GM23338 (cell line): ENCODE measurements at regions not wholly inside any gene's neighbourhood (a gene's known extent, or its start where the extent isn't known, plus 50 kb on each side); places are given as distances from the start of the nearest gene placed in this dataset.

Source experiments
- ATAC-seq: fragments of 200-7000 bp; cut with Tn5 transposase; 3 replicates; pipeline ENCODE4 v1.9.1; 2020
- DNase-seq: peaks from one replicate; pipeline ENCODE4 v3.0.0-alpha.2; 2015; ENCODE audit warnings: low spot score
- H2AFZ ChIP-seq: fragments of 200-600 bp; sonication (generic); 2 replicates; pipeline ENCODE4 v1.8.0; 2016; ENCODE audit warnings: antibody characterized with exemption, mild to moderate bottlenecking, moderate library complexity
- H3F3A ChIP-seq: fragments of 200-600 bp; sonication (generic); replicated peaks from 2 replicates; pipeline ENCODE4 v1.8.0; 2017; ENCODE audit warnings: antibody characterized with exemption, mixed run types, low read depth
- H3K27ac ChIP-seq: fragments of 200-600 bp; sonication (generic); 2 replicates; pipeline ENCODE4 v1.6.1; 2016; ENCODE audit warnings: low read depth
- H3K27me3 ChIP-seq: fragments of 200-600 bp; sonication (generic); 2 replicates; pipeline ENCODE4 v1.8.0; 2016; ENCODE audit warnings: mild to moderate bottlenecking, mixed run types, moderate library complexity; ENCODE audit not compliant: insufficient read depth
- H3K36me3 ChIP-seq: fragments of 200-600 bp; sonication (generic); 2 replicates; pipeline ENCODE4 v1.8.0; 2016; ENCODE audit warnings: mild to moderate bottlenecking; ENCODE audit not compliant: insufficient read depth
- H3K4me1 ChIP-seq: fragments of 200-600 bp; sonication (generic); 2 replicates; pipeline ENCODE4 v1.8.0; 2016; ENCODE audit warnings: mild to moderate bottlenecking, moderate library complexity; ENCODE audit not compliant: insufficient read depth
- H3K4me2 ChIP-seq: fragments of 200-600 bp; sonication (generic); 2 replicates; pipeline ENCODE4 v1.7.1; 2017; ENCODE audit warnings: mixed run types
- H3K4me3 ChIP-seq: fragments of 200-600 bp; sonication (generic); 2 replicates; pipeline ENCODE4 v1.6.1; 2016; ENCODE audit warnings: mixed run types
- H3K79me2 ChIP-seq: fragments of 200-600 bp; sonication (generic); replicated peaks from 2 replicates; pipeline ENCODE4 v1.8.0; 2017; ENCODE audit warnings: mild to moderate bottlenecking; ENCODE audit not compliant: insufficient read depth
- H3K9me2 ChIP-seq: fragments of 200-600 bp; sonication (generic); 2 replicates; pipeline ENCODE4 v1.8.0; 2017; ENCODE audit not compliant: insufficient read depth
- H4K20me1 ChIP-seq: fragments of 200-600 bp; sonication (generic); replicated peaks from 2 replicates; pipeline ENCODE4 v1.8.0; 2017; ENCODE audit warnings: mild to moderate bottlenecking; ENCODE audit not compliant: insufficient read depth
- H3K27ac Mint-ChIP-seq: 2 replicates; pipeline ENCODE4 v1.8.0; 2020; ENCODE audit warnings: inconsistent platforms, mild to moderate bottlenecking, moderate library complexity, mixed read lengths
- H3K27me3 Mint-ChIP-seq: 3 replicates; pipeline ENCODE4 v1.8.0; 2022; ENCODE audit warnings: low read depth, mild to moderate bottlenecking, moderate library complexity, mixed read lengths, inconsistent platforms; ENCODE audit not compliant: insufficient read depth, poor library complexity
- H3K36me3 Mint-ChIP-seq: 3 replicates; pipeline ENCODE4 v1.8.0; 2021; ENCODE audit warnings: low read depth, mild to moderate bottlenecking, inconsistent platforms, moderate library complexity, mixed read lengths
- H3K4me1 Mint-ChIP-seq: 3 replicates; pipeline ENCODE4 v1.8.0; 2020; ENCODE audit warnings: mild to moderate bottlenecking, inconsistent platforms, mixed read lengths
- H3K4me3 Mint-ChIP-seq: 3 replicates; pipeline ENCODE4 v1.8.0; 2021; ENCODE audit warnings: moderate library complexity, mild to moderate bottlenecking, inconsistent platforms, mixed read lengths
- H3K9me3 Mint-ChIP-seq: 3 replicates; pipeline ENCODE4 v1.8.0; 2020; ENCODE audit warnings: moderate library complexity, mild to moderate bottlenecking, inconsistent platforms, mixed read lengths
- CREB1 ChIP-seq: fragments of 250-450 bp; sonication (Bioruptor Pico); IDR thresholded peaks from 2 replicates; pipeline ENCODE4 v1.5.0; 2020; ENCODE audit warnings: low read depth, mild to moderate bottlenecking, moderate library complexity
- EZH2 ChIP-seq: fragments of 200-600 bp; sonication (generic); IDR thresholded peaks from one replicate; pipeline ENCODE4 v1.8.0; 2017; ENCODE audit warnings: antibody characterized with exemption, mild to moderate bottlenecking, low read depth; ENCODE audit not compliant: unreplicated experiment
- JUNB ChIP-seq: IDR thresholded peaks from one replicate; pipeline ENCODE4 v1.6.1; 2016; ENCODE audit warnings: antibody characterized with exemption; ENCODE audit not compliant: unreplicated experiment
- NANOG ChIP-seq: IDR thresholded peaks from 2 replicates; pipeline ENCODE4 v1.6.1; 2016; ENCODE audit warnings: antibody characterized with exemption, borderline replicate concordance
- POLR2AphosphoS5 ChIP-seq: IDR thresholded peaks from 2 replicates; pipeline ENCODE4 v1.6.1; 2016; ENCODE audit warnings: antibody characterized with exemption, low read depth
- STAT1 ChIP-seq: IDR thresholded peaks from one replicate; pipeline ENCODE4 v1.6.1; 2016; ENCODE audit warnings: antibody characterized with exemption; ENCODE audit not compliant: unreplicated experiment
- ZNF114 ChIP-seq: fragments of 250-450 bp; sonication (Bioruptor Pico); IDR thresholded peaks from 2 replicates; pipeline ENCODE4 v1.5.0; 2020; ENCODE audit warnings: mild to moderate bottlenecking, moderate library complexity
- TF ChIP-seq, protein P1 (sequence below), 2 experiments: fragments of 200-600 bp in 1 of 2; sonication (generic) in 1 of 2; conservative IDR thresholded peaks; 2 replicates each; pipeline versions ENCODE4 v1.5.1 to v1.6.1; 2016 to 2017; ENCODE audit warnings: antibody characterized with exemption in 2 of 2, low read depth in 2 of 2, mild to moderate bottlenecking in 2 of 2, moderate library complexity in 1 of 2
- TF ChIP-seq, protein P2 (sequence below): IDR thresholded peaks from 2 replicates; pipeline ENCODE4 v1.6.1; 2016; ENCODE audit warnings: antibody characterized with exemption
- TF ChIP-seq, protein P3 (sequence below): IDR thresholded peaks from one replicate; pipeline ENCODE4 v1.6.1; 2018; ENCODE audit warnings: antibody characterized with exemption; ENCODE audit not compliant: unreplicated experiment

DNA sequence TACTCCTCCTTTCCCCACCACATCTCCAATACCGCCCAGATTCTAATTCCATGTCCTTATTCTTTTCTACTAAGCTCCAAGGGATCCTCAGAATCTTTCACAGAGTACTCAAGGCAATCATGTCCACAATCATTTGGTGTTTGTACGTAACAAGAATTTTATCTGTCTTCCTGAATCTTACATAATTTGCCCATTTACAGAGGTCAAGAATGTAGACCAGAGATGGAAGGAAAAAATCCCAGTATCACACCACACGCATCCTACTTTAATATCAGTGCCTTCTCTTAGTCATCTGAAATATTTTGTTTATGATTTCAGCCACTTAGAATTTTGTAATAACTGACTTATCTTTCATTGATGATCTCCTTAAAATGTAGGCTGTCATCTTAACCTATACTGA, 366.0 kb upstream of the LRRC7 start:
- Histone ChIP-seq H3F3A (no peaks in the 10 kb centered on the region), H3K36me3 (no peaks in the 10 kb centered on the region), H3K9me2 (0 out of 2 replicates have a peak, but pooled peaks cover 7% of the 10 kb centered on the region), H3K4me2 (no peak overlapping the region), H3K27me3 (no peaks in the 10 kb centered on the region), H4K20me1 (no peaks in the 10 kb centered on the region), H3K4me3 (no peak overlapping the region), H3K79me2 (no peaks in the 10 kb centered on the region), H3K27ac (no peak overlapping the region), H2AFZ (no peak overlapping the region), H3K4me1 (no peaks in the 10 kb centered on the region)
- H3K9me3 Mint-ChIP-seq = peaks cover 8% of the 10 kb centered on the region; the same call in 2 of the 3 replicates
- H3K4me3 Mint-ChIP-seq = no peak overlapping the region
- H3K27ac Mint-ChIP-seq = no peak overlapping the region
- no peaks in the 10 kb centered on the region for H3K36me3 Mint-ChIP-seq
- DNase-seq (no peak), ATAC-seq (no peak)
- no peak for TF ChIP-seq STAT1
- TF ChIP-seq, protein P1, sequence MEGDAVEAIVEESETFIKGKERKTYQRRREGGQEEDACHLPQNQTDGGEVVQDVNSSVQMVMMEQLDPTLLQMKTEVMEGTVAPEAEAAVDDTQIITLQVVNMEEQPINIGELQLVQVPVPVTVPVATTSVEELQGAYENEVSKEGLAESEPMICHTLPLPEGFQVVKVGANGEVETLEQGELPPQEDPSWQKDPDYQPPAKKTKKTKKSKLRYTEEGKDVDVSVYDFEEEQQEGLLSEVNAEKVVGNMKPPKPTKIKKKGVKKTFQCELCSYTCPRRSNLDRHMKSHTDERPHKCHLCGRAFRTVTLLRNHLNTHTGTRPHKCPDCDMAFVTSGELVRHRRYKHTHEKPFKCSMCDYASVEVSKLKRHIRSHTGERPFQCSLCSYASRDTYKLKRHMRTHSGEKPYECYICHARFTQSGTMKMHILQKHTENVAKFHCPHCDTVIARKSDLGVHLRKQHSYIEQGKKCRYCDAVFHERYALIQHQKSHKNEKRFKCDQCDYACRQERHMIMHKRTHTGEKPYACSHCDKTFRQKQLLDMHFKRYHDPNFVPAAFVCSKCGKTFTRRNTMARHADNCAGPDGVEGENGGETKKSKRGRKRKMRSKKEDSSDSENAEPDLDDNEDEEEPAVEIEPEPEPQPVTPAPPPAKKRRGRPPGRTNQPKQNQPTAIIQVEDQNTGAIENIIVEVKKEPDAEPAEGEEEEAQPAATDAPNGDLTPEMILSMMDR (conservative IDR thresholded peaks at IDR 0.05; ENCODE audit: low read depth in 2 of 2) = no peak
- TF ChIP-seq, protein P2, sequence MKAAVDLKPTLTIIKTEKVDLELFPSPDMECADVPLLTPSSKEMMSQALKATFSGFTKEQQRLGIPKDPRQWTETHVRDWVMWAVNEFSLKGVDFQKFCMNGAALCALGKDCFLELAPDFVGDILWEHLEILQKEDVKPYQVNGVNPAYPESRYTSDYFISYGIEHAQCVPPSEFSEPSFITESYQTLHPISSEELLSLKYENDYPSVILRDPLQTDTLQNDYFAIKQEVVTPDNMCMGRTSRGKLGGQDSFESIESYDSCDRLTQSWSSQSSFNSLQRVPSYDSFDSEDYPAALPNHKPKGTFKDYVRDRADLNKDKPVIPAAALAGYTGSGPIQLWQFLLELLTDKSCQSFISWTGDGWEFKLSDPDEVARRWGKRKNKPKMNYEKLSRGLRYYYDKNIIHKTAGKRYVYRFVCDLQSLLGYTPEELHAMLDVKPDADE = no peak
- H3K27me3 Mint-ChIP-seq = peaks cover 1% of the 10 kb centered on the region
- peaks cover 3% of the 10 kb centered on the region; the same call in 2 of the 3 replicates for H3K4me1 Mint-ChIP-seq

DNA sequence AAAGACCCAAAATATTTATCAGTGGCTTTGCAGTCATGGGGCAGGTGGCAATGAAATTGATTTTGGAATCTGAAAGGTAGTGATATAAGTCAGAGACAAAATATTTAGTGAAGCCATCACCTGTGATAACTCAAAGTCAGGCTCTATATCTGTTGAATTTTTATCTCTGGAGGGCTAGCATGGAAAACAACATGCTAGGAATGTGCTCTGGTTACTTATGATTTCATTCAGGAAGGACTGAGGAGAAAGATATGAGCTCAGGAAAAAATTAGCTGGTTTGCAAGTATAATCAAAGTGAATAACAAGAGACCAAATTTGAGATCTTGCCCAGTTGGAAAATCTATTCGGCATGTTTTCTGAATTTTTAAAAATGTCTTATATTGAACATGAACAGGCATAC, 364.6 kb upstream of the LRRC7 start:
- Histone ChIP-seq H3K36me3 (no peaks in the 10 kb centered on the region), H3K27ac (no peak overlapping the region), H2AFZ (no peak overlapping the region), H3K9me2 (0 out of 2 replicates have a peak, but pooled peaks cover 7% of the 10 kb centered on the region), H3K4me2 (no peak overlapping the region), H4K20me1 (no peaks in the 10 kb centered on the region), H3K27me3 (no peaks in the 10 kb centered on the region), H3F3A (no peaks in the 10 kb centered on the region), H3K79me2 (no peaks in the 10 kb centered on the region), H3K4me1 (no peaks in the 10 kb centered on the region), H3K4me3 (no peak overlapping the region)
- ATAC-seq = no peak
- no peak for DNase-seq
- Mint-ChIP-seq H3K4me3 (no peak overlapping the region), H3K27me3 (peaks cover 1% of the 10 kb centered on the region), H3K4me1 (peaks cover 3% of the 10 kb centered on the region; the same call in 2 of the 3 replicates), H3K9me3 (peaks cover 8% of the 10 kb centered on the region; the same call in 2 of the 3 replicates), H3K27ac (no peak overlapping the region), H3K36me3 (no peaks in the 10 kb centered on the region)
- TF ChIP-seq EZH2 (no peak), CREB1 (CRISPR knock-in tag) (no peak), JUNB (no peak), POLR2AphosphoS5 (no peak), ZNF114 (CRISPR knock-in tag) (no peak), NANOG (no peak)
- TF ChIP-seq, protein P3, sequence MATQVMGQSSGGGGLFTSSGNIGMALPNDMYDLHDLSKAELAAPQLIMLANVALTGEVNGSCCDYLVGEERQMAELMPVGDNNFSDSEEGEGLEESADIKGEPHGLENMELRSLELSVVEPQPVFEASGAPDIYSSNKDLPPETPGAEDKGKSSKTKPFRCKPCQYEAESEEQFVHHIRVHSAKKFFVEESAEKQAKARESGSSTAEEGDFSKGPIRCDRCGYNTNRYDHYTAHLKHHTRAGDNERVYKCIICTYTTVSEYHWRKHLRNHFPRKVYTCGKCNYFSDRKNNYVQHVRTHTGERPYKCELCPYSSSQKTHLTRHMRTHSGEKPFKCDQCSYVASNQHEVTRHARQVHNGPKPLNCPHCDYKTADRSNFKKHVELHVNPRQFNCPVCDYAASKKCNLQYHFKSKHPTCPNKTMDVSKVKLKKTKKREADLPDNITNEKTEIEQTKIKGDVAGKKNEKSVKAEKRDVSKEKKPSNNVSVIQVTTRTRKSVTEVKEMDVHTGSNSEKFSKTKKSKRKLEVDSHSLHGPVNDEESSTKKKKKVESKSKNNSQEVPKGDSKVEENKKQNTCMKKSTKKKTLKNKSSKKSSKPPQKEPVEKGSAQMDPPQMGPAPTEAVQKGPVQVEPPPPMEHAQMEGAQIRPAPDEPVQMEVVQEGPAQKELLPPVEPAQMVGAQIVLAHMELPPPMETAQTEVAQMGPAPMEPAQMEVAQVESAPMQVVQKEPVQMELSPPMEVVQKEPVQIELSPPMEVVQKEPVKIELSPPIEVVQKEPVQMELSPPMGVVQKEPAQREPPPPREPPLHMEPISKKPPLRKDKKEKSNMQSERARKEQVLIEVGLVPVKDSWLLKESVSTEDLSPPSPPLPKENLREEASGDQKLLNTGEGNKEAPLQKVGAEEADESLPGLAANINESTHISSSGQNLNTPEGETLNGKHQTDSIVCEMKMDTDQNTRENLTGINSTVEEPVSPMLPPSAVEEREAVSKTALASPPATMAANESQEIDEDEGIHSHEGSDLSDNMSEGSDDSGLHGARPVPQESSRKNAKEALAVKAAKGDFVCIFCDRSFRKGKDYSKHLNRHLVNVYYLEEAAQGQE = no peak
